Renal cortical epithelial cell (primary cell): ENCODE measurements at regions not wholly inside any gene's neighbourhood (a gene's known extent, or its start where the extent isn't known, plus 50 kb on each side); places are given as distances from the start of the nearest gene placed in this dataset.

Experiments used
- DNase-seq: peaks from one replicate; pipeline ENCODE4 v3.0.0-alpha.2; 2011; ENCODE audit warnings: low read depth

- DNase-seq = no peak
Observed at GRCh38 chr21:20511216-20511880, 486.9 kb upstream of the NCAM2 start.

DNA sequence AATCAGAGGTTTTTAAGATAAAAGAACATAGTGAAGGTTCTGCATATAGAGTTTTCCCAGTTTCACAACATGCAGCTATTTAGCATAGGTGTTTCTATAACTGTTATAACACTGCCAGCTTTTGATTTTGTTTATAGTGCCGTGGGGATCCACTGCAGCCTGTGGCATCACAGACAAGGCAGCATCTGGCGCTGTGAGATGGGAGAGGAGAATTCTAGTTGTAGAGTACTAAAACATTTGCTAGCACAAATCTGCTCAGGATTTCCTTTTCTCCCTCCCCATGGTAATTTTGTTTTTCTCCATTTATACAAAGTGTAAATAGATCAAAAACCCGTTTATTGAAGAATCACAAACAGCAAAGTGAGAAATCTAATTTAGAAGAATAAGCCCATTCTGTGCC, 482.8 kb upstream of the NCAM2 start:
- no peak for DNase-seq

DNA sequence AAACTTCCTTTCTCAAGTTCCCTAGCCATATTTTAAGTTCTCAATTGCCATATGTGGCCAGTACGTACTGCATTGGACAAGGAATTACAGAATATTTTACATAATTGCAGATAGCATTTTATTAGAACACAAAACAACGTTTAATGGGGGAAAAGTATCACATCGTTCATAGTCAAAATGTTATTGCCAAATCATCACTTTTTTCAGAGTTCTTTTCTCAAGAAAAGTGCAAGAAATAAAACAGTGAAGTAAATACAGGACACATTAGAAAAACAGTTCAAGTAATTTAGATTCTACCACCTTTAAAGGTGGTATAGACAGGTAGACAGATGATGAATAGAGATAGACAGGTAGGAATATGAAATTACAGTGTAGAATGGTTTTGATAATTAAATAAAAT, 479.1 kb upstream of the NCAM2 start:
- DNase-seq = no peak

DNA sequence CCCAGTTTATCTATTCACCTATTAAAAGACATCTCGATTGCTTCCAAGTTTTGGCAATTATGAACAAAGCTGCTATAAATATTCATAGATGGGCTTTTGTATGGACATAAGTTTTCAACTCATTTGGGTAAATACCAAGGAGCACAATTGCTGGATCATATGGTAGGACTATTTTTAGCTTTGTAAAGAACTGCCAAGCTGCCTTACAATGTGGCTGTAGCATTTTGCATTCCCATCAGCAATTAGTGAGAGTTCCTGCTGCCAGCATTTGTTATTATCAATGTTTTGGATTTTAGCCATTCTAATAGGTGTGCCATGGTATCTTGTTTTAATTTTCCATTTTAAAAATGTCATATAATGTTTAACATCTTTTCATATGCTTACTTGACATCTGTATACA, 475.6 kb upstream of the NCAM2 start:
- no peak for DNase-seq

DNA sequence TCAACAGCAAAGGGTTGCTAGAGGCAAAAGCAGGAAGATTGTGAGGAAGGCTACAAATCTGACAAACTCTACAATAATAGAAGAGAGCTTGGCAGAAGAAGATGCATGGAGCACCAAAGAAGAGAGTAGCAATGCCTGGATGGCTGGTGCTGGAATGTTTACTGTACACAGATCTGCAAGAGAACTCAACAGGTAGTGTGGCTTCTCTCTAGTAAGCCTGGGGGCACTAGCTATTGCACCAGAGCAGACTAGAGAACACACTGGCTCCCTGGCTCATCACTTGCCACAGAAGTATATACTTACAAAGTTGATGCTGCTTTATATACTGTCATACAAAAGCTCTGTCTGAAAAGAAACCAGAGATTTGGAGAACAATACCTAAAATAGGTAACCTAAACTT, 475.0 kb upstream of the NCAM2 start:
- DNase-seq = no peak

GRCh38 chr21:20527731-20528460, 470.3 kb upstream of the NCAM2 start:
- DNase-seq = no peak

DNA sequence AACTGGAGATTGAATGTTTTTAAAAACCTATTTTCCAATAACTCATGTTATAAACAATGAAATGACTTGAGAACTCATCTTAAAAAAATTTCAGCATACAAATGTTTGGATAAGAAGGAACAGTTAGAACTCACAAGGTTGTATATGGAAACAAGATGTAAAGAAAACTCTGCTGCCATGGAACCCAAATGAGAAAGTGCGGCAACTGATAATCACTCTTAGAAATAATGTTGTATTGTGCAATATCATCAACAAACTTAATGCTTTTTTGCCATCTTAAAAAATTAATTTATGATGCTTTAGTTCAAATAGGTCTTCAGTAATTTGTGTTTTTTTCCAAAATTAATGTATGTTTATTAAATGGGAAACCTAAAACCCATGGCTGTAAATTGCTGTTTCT, 461.1 kb upstream of the NCAM2 start:
- no peak for DNase-seq

DNA sequence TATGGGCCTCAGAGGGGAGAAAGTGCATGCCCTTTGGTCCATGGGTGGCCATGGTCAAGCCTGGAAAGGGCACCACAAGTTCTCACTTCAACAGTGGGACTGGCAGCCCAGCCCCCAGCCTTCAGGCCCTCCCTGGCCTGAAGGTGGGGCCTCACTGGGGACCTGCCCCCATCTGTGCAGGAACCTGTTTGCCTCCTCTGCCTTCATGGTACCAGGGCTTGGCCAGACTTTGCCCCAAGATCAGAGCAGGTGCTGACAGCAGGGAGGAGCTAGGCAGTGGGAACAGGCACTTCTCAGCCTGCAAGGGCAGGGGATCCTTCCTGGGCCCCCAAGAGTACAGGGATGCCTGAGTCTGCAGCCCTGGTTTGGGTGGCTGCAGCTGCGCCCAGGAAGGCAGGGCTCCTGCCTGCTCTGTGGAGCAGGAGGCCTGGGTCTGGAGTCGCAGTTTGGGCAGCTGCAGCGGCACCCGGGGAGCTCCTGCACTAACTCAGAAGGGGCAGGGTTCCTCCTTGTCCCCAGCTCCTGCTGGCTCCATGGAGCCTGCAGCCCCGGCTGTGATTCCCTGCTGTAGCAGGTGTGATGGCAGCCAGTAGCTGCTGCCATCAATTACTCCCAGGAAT, 460.1 kb upstream of the NCAM2 start:
- no peak for DNase-seq

- DNase-seq = no peak
Observed at GRCh38 chr21:20545454-20545853, 452.8 kb upstream of the NCAM2 start.

DNA sequence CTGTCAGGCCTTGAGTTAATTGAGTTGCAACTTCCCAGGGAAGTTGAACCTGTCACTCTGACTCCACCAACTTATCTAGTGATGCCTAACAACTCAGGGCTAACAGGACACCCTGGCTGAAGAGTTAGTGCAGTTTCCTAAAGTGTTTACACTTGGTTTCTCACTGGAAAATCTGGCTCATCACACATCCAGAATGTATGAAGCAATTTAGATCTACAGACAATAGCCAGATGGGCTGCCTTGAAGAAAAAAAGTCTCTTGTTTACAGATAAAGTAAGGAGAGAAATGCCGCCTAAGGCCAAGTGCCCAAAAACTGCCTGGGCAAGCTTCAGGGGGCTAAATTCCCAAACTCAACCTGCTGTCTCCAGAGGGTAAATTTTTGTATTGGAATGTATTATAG, 446.3 kb upstream of the NCAM2 start:
- no peak for DNase-seq

DNA sequence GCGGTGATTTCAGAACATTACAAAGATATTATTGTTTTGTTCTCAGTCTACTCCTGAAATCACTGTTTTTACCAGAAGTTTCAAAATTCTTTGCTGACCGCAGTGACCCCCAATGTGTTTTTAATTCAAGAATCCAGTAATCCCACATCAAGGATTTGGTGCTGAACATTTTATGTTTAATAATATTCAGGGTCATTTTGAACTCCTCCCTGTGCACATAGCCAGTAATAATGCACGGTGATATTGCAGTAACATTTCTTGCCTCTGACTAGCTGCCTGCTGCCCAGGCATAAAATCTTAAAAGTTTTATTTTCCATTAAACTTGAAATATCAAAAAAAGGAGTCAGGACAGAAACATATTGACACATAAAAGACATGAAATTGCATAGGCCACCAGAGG, 443.4 kb upstream of the NCAM2 start:
- no peak for DNase-seq

GRCh38 chr21:20570824-20571232, 427.4 kb upstream of the NCAM2 start:
- DNase-seq = no peak

DNA sequence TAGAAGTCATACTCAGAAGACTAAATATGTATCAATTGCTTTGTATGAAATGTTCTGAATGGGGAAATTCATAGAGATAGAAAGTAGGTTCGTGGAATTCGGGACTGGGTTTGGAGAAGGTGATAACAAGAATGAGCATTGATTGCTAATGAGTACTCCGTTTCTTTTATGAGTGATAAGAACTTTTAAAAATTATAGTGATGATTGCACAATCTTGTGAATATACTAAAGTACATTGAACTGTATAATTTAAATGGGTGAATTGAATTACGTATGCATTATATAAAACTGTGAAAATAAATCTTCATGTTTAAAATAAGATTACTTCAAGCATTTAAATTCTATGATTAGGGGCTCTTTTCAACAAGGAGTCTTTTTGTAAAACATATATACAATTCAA, 425.6 kb upstream of the NCAM2 start:
- no peak for DNase-seq

DNA sequence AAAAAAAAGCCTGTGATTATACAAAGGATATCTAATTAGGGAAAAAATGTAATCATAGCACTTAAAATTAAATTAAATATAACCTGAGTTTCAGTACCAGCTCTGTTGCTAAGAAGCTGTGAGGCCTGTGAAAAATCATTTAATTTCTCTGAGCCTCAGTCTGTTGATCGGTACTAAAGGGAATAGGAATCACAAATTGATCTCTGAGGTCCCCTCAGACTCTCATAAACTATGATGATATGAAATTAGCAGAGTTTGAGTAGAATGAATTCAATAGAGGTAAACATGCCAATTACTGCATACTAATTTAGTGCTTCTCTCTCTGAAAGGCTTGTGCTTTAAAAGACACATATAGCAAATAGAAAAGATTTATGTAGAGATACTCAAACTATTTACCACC, 416.8 kb upstream of the NCAM2 start:
- DNase-seq = no peak

- no peak for DNase-seq
Observed at GRCh38 chr21:20591284-20591683, 406.9 kb upstream of the NCAM2 start.

- DNase-seq = no peak
Observed at GRCh38 chr21:20592463-20592862, 405.7 kb upstream of the NCAM2 start.

- DNase-seq = no peak
Observed at GRCh38 chr21:20603236-20603635, 395.0 kb upstream of the NCAM2 start.

- no peak for DNase-seq
Observed at GRCh38 chr21:20611008-20611407, 387.2 kb upstream of the NCAM2 start.

- DNase-seq = no peak
Observed at GRCh38 chr21:20613654-20614053, 384.6 kb upstream of the NCAM2 start.

GRCh38 chr21:20617130-20617529, 381.1 kb upstream of the NCAM2 start:
- DNase-seq = no peak

- DNase-seq = no peak
Observed at GRCh38 chr21:20618878-20619277, 379.3 kb upstream of the NCAM2 start.

GRCh38 chr21:20627594-20627993, 370.6 kb upstream of the NCAM2 start:
- no peak for DNase-seq

DNA sequence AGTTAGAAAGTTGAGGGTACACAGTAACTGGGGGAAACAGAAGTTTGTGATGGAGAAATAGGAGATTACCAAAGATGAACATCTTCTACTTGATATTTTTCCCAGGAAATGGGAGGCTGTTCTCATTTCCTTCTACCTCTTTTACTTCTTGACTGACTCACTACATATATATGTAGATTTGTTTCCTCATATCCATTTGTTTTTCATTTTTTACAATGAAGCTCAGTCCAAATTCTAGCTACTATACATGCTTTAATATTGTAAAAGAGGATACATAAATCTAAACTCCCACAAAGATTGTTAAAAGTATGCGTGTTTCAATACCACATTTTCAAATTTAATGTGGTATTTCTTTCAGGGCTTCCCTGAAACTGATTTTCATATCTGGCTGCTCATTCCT, 366.6 kb upstream of the NCAM2 start:
- no peak for DNase-seq
